ENCODE measurements at regions not wholly inside any gene's neighbourhood (a gene's known extent, or its start where the extent isn't known, plus 50 kb on each side); places are given as distances from the start of the nearest gene placed in this dataset.

DNA sequence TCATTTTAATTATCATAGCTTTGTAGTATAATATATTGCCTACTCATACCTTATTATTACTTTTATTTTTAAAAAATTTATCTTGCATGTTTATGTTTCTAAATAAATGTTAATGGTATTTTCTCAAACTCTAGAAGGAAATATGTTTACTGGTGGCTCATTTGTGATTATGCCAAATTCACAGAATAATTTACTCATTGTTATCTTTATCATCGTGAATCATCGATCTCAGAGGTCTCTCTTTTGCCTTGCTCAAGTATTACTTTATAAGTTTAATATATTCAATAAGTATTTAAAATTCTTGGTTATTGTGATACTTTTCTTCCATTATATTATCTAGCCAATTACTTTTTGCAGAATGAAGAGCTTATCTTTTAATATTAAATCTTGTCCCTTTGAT lies 836.7 kb upstream of the ADAMTS5 start:
- Histone ChIP-seq H3F3A (ENCODE audit: insufficient read depth) (no peaks in the 10 kb centered on the region), H3K27me3 (replicated peaks; ENCODE audit: insufficient read depth) (no peaks in the 10 kb centered on the region), H4K20me1 (ENCODE audit: insufficient read depth) (no peaks in the 10 kb centered on the region), H3K79me2 (ENCODE audit: insufficient read depth) (no peaks in the 10 kb centered on the region), H3K9me2 (ENCODE audit: insufficient read depth) (no peaks in the 10 kb centered on the region), H3K9me3 (ENCODE audit: low read depth) (no peaks in the 10 kb centered on the region), H2AFZ (no peak overlapping the region), H3K36me3 (ENCODE audit: low read depth) (no peaks in the 10 kb centered on the region), H3K27ac (no peak overlapping the region), H3K4me1 (ENCODE audit: insufficient read depth) (0 out of 2 replicates have a peak, but pooled peaks cover 11% of the 10 kb centered on the region), H3K4me2 (ENCODE audit: unreplicated experiment) (no peak overlapping the region), H3K4me3 (no peak overlapping the region), H3K9ac (no peak overlapping the region)
- 86 to 89% methylated on average over 2 of the region's 2 CpGs for WGBS, 2 experiments (ENCODE audit: low coverage in 1 of 2, low lambda C conversion rate in 2 of 2, missing lambda C conversion rate in 2 of 2)
- peak; percentile 61 for DNase-seq
- in situ Hi-C loops (cut with MboI) = no loop called here
- TF ChIP-seq EZH2 (IDR thresholded peaks at IDR 0.05; ENCODE audit: insufficient read depth, poor library complexity, severe bottlenecking) = no peak
- TF ChIP-seq EZH2phosphoT487 (IDR thresholded peaks at IDR 0.05; ENCODE audit: insufficient read depth, low read depth) = no peak

DNA sequence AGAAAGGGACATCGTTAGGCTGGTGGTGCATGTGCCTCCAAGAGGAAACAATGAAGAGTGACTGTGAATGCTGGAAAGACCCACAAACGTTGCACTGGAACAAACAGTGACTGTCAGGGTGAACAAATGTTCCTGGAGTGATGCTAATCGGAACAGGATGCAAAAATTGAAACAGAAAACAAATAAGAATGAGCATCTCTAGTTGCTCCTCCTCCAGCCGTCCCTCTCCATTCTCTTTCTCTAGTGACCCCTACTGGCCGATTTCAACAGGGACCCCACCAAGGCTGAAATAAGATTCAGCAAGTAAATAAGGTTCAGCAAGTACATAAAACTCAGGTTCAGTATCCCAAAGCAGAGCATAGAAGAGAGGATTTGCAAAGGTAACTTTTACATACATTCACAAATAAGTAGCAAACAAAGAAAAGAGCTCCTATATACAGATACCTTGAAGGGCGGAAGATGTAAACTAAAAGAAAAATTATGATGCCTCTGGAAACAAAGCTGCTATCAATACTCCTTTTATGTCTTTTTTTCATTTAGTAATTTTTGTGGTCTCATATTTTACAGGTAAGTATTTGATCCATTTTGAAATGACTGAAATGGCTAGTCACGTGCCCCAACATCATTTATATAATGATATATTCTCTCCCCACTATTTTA lies 836.1 kb upstream of the ADAMTS5 start:
- Histone ChIP-seq H2AFZ (peak overlapping the region; percentile 59), H3F3A (ENCODE audit: insufficient read depth) (no peaks in the 10 kb centered on the region), H4K20me1 (ENCODE audit: insufficient read depth) (no peaks in the 10 kb centered on the region), H3K4me1 (ENCODE audit: insufficient read depth) (0 out of 2 replicates have a peak, but pooled peaks cover 11% of the 10 kb centered on the region), H3K9me3 (ENCODE audit: low read depth) (no peaks in the 10 kb centered on the region), H3K9me2 (ENCODE audit: insufficient read depth) (no peaks in the 10 kb centered on the region), H3K27me3 (replicated peaks; ENCODE audit: insufficient read depth) (no peaks in the 10 kb centered on the region), H3K36me3 (ENCODE audit: low read depth) (no peaks in the 10 kb centered on the region), H3K9ac (no peak overlapping the region), H3K4me3 (peak overlapping the region; percentile 41), H3K4me2 (ENCODE audit: unreplicated experiment) (peak overlapping the region; percentile 30), H3K79me2 (ENCODE audit: insufficient read depth) (no peaks in the 10 kb centered on the region), H3K27ac (no peak overlapping the region)
- WGBS, 2 experiments (ENCODE audit: low coverage in 1 of 2, low lambda C conversion rate in 2 of 2, missing lambda C conversion rate in 2 of 2) = 28 to 31% methylated on average over 7 of the region's 7 CpGs
- TF ChIP-seq EZH2phosphoT487 (IDR thresholded peaks at IDR 0.05; ENCODE audit: insufficient read depth, low read depth) = no peak
- no peak for TF ChIP-seq EZH2 (IDR thresholded peaks at IDR 0.05; ENCODE audit: insufficient read depth, poor library complexity, severe bottlenecking)
- peak; percentile 64 for DNase-seq
- in situ Hi-C loops (cut with MboI) = no loop called here

- no peaks in the 10 kb centered on the region for H3K79me2 ChIP-seq (ENCODE audit: insufficient read depth)
- no peak overlapping the region for H3K4me3 ChIP-seq
- in situ Hi-C loops (cut with MboI) = no loop called here
- no peaks in the 10 kb centered on the region for H3K9me3 ChIP-seq (ENCODE audit: low read depth)
- H3K9ac ChIP-seq = no peak overlapping the region
- no peaks in the 10 kb centered on the region for H3F3A ChIP-seq (ENCODE audit: insufficient read depth)
- no peak for DNase-seq
- peak overlapping the region; percentile 63 for H2AFZ ChIP-seq
- H3K9me2 ChIP-seq (ENCODE audit: insufficient read depth) = no peaks in the 10 kb centered on the region
- H3K27me3 ChIP-seq (replicated peaks; ENCODE audit: insufficient read depth) = no peaks in the 10 kb centered on the region
- no peaks in the 10 kb centered on the region for H3K36me3 ChIP-seq (ENCODE audit: low read depth)
- 13 to 14% methylated on average over 8 of the region's 8 CpGs for WGBS, 2 experiments (ENCODE audit: low coverage in 1 of 2, low lambda C conversion rate in 2 of 2, missing lambda C conversion rate in 2 of 2)
- TF ChIP-seq EZH2phosphoT487 (IDR thresholded peaks at IDR 0.05; ENCODE audit: insufficient read depth, low read depth) = no peak
- TF ChIP-seq EZH2 (IDR thresholded peaks at IDR 0.05; ENCODE audit: insufficient read depth, poor library complexity, severe bottlenecking) = no peak
- peaks cover 15% of the 10 kb centered on the region; the same call in 1 of the 2 replicates for H3K4me1 ChIP-seq (ENCODE audit: insufficient read depth)
- H3K4me2 ChIP-seq (ENCODE audit: unreplicated experiment) = peak overlapping the region; percentile 23
- no peaks in the 10 kb centered on the region for H4K20me1 ChIP-seq (ENCODE audit: insufficient read depth)
- H3K27ac ChIP-seq = no peak overlapping the region
Measured at GRCh38 chr21:27799861-27800260, 833.0 kb upstream of the ADAMTS5 start.

DNA sequence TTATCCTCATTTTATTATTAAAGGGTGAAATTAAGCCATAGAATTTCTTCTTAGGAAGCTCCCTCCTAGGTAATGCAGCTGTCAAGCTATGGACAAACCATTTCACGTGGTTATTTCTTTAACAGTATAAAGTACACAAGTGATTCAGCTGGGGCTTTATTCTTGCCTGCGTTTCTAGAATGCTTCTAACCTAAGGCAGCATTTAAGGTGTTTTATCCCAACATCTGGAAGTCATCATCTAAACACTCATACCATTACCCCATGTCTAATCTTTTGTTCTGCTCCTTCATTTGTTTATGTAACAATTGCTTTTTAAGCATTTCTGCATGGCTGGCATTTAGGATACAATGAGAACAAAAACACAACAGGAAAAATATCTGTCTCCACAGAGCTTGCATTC lies 829.2 kb upstream of the ADAMTS5 start:
- DNase-seq = peak; percentile 22
- Histone ChIP-seq H2AFZ (no peak overlapping the region), H3K27me3 (replicated peaks; ENCODE audit: insufficient read depth) (no peaks in the 10 kb centered on the region), H3F3A (ENCODE audit: insufficient read depth) (no peaks in the 10 kb centered on the region), H3K9me3 (ENCODE audit: low read depth) (no peaks in the 10 kb centered on the region), H3K9ac (no peak overlapping the region), H3K9me2 (ENCODE audit: insufficient read depth) (no peaks in the 10 kb centered on the region), H3K36me3 (ENCODE audit: low read depth) (no peaks in the 10 kb centered on the region), H3K27ac (no peak overlapping the region), H3K4me1 (ENCODE audit: insufficient read depth) (peaks cover 6% of the 10 kb centered on the region; the same call in 1 of the 2 replicates), H3K4me3 (no peak overlapping the region), H4K20me1 (ENCODE audit: insufficient read depth) (no peaks in the 10 kb centered on the region), H3K79me2 (ENCODE audit: insufficient read depth) (no peaks in the 10 kb centered on the region), H3K4me2 (ENCODE audit: unreplicated experiment) (no peak overlapping the region)
- in situ Hi-C loops (cut with MboI) = no loop called here
- no peak for TF ChIP-seq EZH2 (IDR thresholded peaks at IDR 0.05; ENCODE audit: insufficient read depth, poor library complexity, severe bottlenecking)
- TF ChIP-seq EZH2phosphoT487 (IDR thresholded peaks at IDR 0.05; ENCODE audit: insufficient read depth, low read depth) = no peak
- 68 to 72% methylated on average over 2 of the region's 2 CpGs for WGBS, 2 experiments (ENCODE audit: low coverage in 1 of 2, low lambda C conversion rate in 2 of 2, missing lambda C conversion rate in 2 of 2)

All from GM23248 (cell line).